Non-pigmented ciliary epithelial cell (primary cell): ENCODE measurements at regions not wholly inside any gene's neighbourhood (a gene's known extent, or its start where the extent isn't known, plus 50 kb on each side); places are given as distances from the start of the nearest gene placed in this dataset.
"Not testable (repeated sequence)": the region's sequence is repeated elsewhere in the genome, so short reads cannot be mapped to it uniquely, and the experiment has no call there.

Source experiments
- DNase-seq: peaks from one replicate; pipeline ENCODE4 v3.0.0-alpha.2; 2010; ENCODE audit warnings: low read depth

GRCh38 chr7:121744877-121745276, 128.1 kb upstream of the PTPRZ1 start:
- no peak for DNase-seq

- DNase-seq, result no peak
Observed at GRCh38 chr7:121744319-121744718, 128.6 kb upstream of the PTPRZ1 start.

GRCh38 chr7:121741896-121742295, 131.1 kb upstream of the PTPRZ1 start:
- DNase-seq, result no peak

- DNase-seq, result no peak
Observed at GRCh38 chr7:121739465-121739864, 133.5 kb upstream of the PTPRZ1 start.

GRCh38 chr7:121730869-121731268, 142.1 kb upstream of the PTPRZ1 start:
- DNase-seq, result no peak

GRCh38 chr7:121714559-121715303, 158.2 kb upstream of the PTPRZ1 start:
- DNase-seq, result no peak

GRCh38 chr7:121712961-121713360, 160.0 kb upstream of the PTPRZ1 start:
- DNase-seq, result not testable (repeated sequence)

GRCh38 chr7:121697731-121698316, 175.1 kb upstream of the PTPRZ1 start:
- DNase-seq, result no peak

- no peak for DNase-seq
Observed at GRCh38 chr7:121696954-121697353, 176.0 kb upstream of the PTPRZ1 start.

- no peak for DNase-seq
Observed at GRCh38 chr7:121689749-121690148, 183.2 kb upstream of the PTPRZ1 start.

- DNase-seq, result no peak
Observed at GRCh38 chr7:121681700-121682099, 191.3 kb upstream of the PTPRZ1 start.

GRCh38 chr7:121676168-121676567, 196.8 kb upstream of the PTPRZ1 start:
- no peak for DNase-seq

- DNase-seq, result not testable (repeated sequence)
Observed at GRCh38 chr7:121674455-121674854, 198.5 kb upstream of the PTPRZ1 start.

- DNase-seq, result no peak
Observed at GRCh38 chr7:121669144-121669543, 203.8 kb upstream of the PTPRZ1 start.

- no peak for DNase-seq
Observed at GRCh38 chr7:121666306-121666705, 206.7 kb upstream of the PTPRZ1 start.

- no peak for DNase-seq
Observed at GRCh38 chr7:121643320-121643719, 229.6 kb upstream of the PTPRZ1 start.

GRCh38 chr7:121639705-121640104, 233.3 kb upstream of the PTPRZ1 start:
- no peak for DNase-seq

- DNase-seq, result no peak
Observed at GRCh38 chr7:121638286-121638685, 234.7 kb upstream of the PTPRZ1 start.

GRCh38 chr7:121634356-121634755, 238.2 kb upstream of the FAM3C start:
- DNase-seq, result no peak

GRCh38 chr7:121633186-121633585, 237.1 kb upstream of the FAM3C start:
- no peak for DNase-seq

GRCh38 chr7:121624958-121625357, 228.8 kb upstream of the FAM3C start:
- no peak for DNase-seq

- DNase-seq, result no peak
Observed at GRCh38 chr7:121623130-121623872, 227.2 kb upstream of the FAM3C start.

- no peak for DNase-seq
Observed at GRCh38 chr7:121621937-121622336, 225.8 kb upstream of the FAM3C start.
